ENCODE measurements at regions not wholly inside any gene's neighbourhood (a gene's known extent, or its start where the extent isn't known, plus 50 kb on each side); places are given as distances from the start of the nearest gene placed in this dataset.

- Mint-ChIP-seq H3K27ac (no peak overlapping the region), H3K27me3 (ENCODE audit: low read depth) (peaks cover 11% of the 10 kb centered on the region), H3K36me3 (peaks cover 18% of the 10 kb centered on the region), H3K4me1 (peaks cover 16% of the 10 kb centered on the region), H3K9me3 (peaks cover 25% of the 10 kb centered on the region), H3K4me3 (no peak overlapping the region)
- ATAC-seq: no peak
- CTCF ChIA-PET: interaction anchor here (2.1 kb wide), 1 partner anchor 16 kb away, joined by 8 read pairs; no protein-coding TSS in a partner anchor
- TF ChIP-seq, protein P1, sequence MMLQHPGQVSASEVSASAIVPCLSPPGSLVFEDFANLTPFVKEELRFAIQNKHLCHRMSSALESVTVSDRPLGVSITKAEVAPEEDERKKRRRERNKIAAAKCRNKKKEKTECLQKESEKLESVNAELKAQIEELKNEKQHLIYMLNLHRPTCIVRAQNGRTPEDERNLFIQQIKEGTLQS (CRISPR knock-in tag; conservative IDR thresholded peaks at IDR 0.05): no peak
- TF ChIP-seq GABPB1 (CRISPR knock-in tag; IDR thresholded peaks at IDR 0.05): no peak
- TF ChIP-seq ATF1 (CRISPR knock-in tag; IDR thresholded peaks at IDR 0.05): no peak
- TF ChIP-seq ELF4 (CRISPR knock-in tag; IDR thresholded peaks at IDR 0.05; ENCODE audit: low read depth): no peak
- no peak for TF ChIP-seq MLX (CRISPR knock-in tag; IDR thresholded peaks at IDR 0.05)
- no peak for TF ChIP-seq HMGA2 (CRISPR knock-in tag; IDR thresholded peaks at IDR 0.05)
- TF ChIP-seq ZBTB21 (CRISPR knock-in tag; IDR thresholded peaks at IDR 0.05; ENCODE audit: borderline replicate concordance): no peak
- POLR2A ChIA-PET: no interaction called here
- no peak for DNase-seq (ENCODE audit: low spot score)
Observed at GRCh38 chr11:112539741-112540140, 279.1 kb upstream of the PLET1 start.

DNA sequence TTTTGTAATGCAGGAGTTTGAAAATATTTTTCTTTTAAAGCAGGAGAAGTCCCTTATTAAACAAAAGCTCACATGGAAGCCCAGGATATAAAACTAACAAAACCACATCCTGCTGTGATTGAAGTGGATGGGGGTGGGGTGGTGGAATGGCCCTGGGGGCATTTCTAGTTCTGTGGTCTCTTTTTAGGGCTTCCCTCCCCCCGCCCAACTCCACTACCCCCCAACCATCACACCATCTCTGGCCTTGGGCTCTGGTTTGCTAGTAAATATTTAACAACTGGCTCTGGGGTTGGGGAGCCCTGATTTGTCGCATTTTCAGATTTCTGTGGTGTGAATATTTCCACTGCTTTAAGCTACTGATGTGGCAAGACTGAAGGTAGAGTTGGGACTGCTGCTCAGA lies 279.6 kb upstream of the PLET1 start:
- no peak overlapping the region for H3K27ac Mint-ChIP-seq
- peaks cover 11% of the 10 kb centered on the region for H3K27me3 Mint-ChIP-seq (ENCODE audit: low read depth)
- no peak for DNase-seq (ENCODE audit: low spot score)
- peaks cover 17% of the 10 kb centered on the region for H3K4me1 Mint-ChIP-seq
- peaks cover 25% of the 10 kb centered on the region for H3K9me3 Mint-ChIP-seq
- TF ChIP-seq RELA (CRISPR knock-in tag; IDR thresholded peaks at IDR 0.05; ENCODE audit: borderline replicate concordance): no peak
- no peak for TF ChIP-seq RORB (CRISPR knock-in tag; IDR thresholded peaks at IDR 0.05)
- no peak for ATAC-seq
- H3K4me3 Mint-ChIP-seq: no peak overlapping the region
- H3K36me3 Mint-ChIP-seq: peaks cover 18% of the 10 kb centered on the region
- ChIA-PET POLR2A (no interaction called here), CTCF (interaction anchor here (2.1 kb wide), 1 partner anchor 15 kb away, joined by 8 read pairs; no protein-coding TSS in a partner anchor)

GRCh38 chr11:112541140-112542046 lies 280.7 kb upstream of the PLET1 start:
- POLR2A ChIA-PET: no interaction called here
- TF ChIP-seq MAX (CRISPR knock-in tag; IDR thresholded peaks at IDR 0.05) (no peak), GTF2I (CRISPR knock-in tag; conservative IDR thresholded peaks at IDR 0.05) (no peak), HMGA2 (CRISPR knock-in tag; IDR thresholded peaks at IDR 0.05) (no peak), STAT6 (CRISPR knock-in tag; conservative IDR thresholded peaks at IDR 0.05; ENCODE audit: low read depth) (no peak), TCF7 (CRISPR knock-in tag; IDR thresholded peaks at IDR 0.05; ENCODE audit: low read depth) (no peak), NR3C1 (CRISPR knock-in tag; conservative IDR thresholded peaks at IDR 0.05; ENCODE audit: low read depth) (no peak), NFYB (CRISPR knock-in tag; conservative IDR thresholded peaks at IDR 0.05; ENCODE audit: low read depth) (no peak), KAT7 (CRISPR knock-in tag; IDR thresholded peaks at IDR 0.05; ENCODE audit: borderline replicate concordance) (no peak), NR1H2 (CRISPR knock-in tag; IDR thresholded peaks at IDR 0.05) (no peak), ZNF396 (CRISPR knock-in tag; IDR thresholded peaks at IDR 0.05; ENCODE audit: borderline replicate concordance) (no peak), USF1 (CRISPR knock-in tag; IDR thresholded peaks at IDR 0.05) (no peak), ZNF232 (CRISPR knock-in tag; IDR thresholded peaks at IDR 0.05) (no peak), NFATC4 (CRISPR knock-in tag; IDR thresholded peaks at IDR 0.05) (no peak)
- TF ChIP-seq, protein P2, sequence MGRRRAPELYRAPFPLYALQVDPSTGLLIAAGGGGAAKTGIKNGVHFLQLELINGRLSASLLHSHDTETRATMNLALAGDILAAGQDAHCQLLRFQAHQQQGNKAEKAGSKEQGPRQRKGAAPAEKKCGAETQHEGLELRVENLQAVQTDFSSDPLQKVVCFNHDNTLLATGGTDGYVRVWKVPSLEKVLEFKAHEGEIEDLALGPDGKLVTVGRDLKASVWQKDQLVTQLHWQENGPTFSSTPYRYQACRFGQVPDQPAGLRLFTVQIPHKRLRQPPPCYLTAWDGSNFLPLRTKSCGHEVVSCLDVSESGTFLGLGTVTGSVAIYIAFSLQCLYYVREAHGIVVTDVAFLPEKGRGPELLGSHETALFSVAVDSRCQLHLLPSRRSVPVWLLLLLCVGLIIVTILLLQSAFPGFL (CRISPR knock-in tag; IDR thresholded peaks at IDR 0.05; ENCODE audit: borderline replicate concordance): no peak
- Mint-ChIP-seq H3K27me3 (ENCODE audit: low read depth) (peaks cover 11% of the 10 kb centered on the region), H3K4me3 (no peak overlapping the region), H3K4me1 (peaks cover 17% of the 10 kb centered on the region), H3K9me3 (peaks cover 27% of the 10 kb centered on the region), H3K27ac (no peak overlapping the region), H3K36me3 (peaks cover 18% of the 10 kb centered on the region)
- ATAC-seq (peak; percentile 72), DNase-seq (ENCODE audit: low spot score) (no peak)
- CTCF ChIA-PET: interaction anchor here (1.0 to 2.1 kb wide), 2 partner anchors 14 kb away, joined by 7 to 8 read pairs; no protein-coding TSS in a partner anchor

All from WTC11 (cell line).